SK-N-SH (cell line): ENCODE measurements at regions not wholly inside any gene's neighbourhood (a gene's known extent, or its start where the extent isn't known, plus 50 kb on each side); places are given as distances from the start of the nearest gene placed in this dataset.

Source experiments
- CTCF ChIA-PET: fragments of 300-600, 350-600 bp; formaldehyde crosslinking; extraction: SDS; loops from one replicate; lab custom pipeline; 2021; lab: Yijun Ruan, JAX
- POLR2A ChIA-PET: fragments of 350-600 bp; sonication (Branson Sonifier 250); formaldehyde crosslinking; extraction: SDS; loops from one replicate; lab custom pipeline; 2020; ENCODE audit warnings: antibody characterized with exemption, inconsistent platforms; lab: Yijun Ruan, JAX
- DNase-seq: peaks from one replicate; pipeline ENCODE4 v3.0.0; 2012
- H2AFZ ChIP-seq: fragments of 200-600 bp; sonication (generic); 2 replicates; pipeline ENCODE4 v1.8.1; 2016; ENCODE audit warnings: antibody characterized with exemption, mild to moderate bottlenecking, low read depth
- H3F3A ChIP-seq: fragments of 200-600 bp; sonication (generic); replicated peaks from 2 replicates; pipeline ENCODE3; 2016; ENCODE audit warnings: antibody characterized with exemption, mild to moderate bottlenecking; ENCODE audit not compliant: insufficient read depth
- H3K27ac ChIP-seq, 2 experiments: fragments of 200-500 bp in 1 of 2; fragments of 200-600 bp in 1 of 2; sonication (Bioruptor generic) in 1 of 2; sonication (generic), shearing (Covaris generic) in 1 of 2; 2 replicates each; pipeline versions ENCODE4 v1.5.1 to v1.6.1; 2014 to 2016; ENCODE audit warnings: low read depth in 2 of 2, inconsistent platforms in 1 of 2, low read length in 1 of 2, mild to moderate bottlenecking in 1 of 2, mixed read lengths in 1 of 2
- H3K27me3 ChIP-seq: fragments of 200-600 bp; sonication (generic), shearing (Covaris generic); 2 replicates; pipeline ENCODE4 v1.6.1; 2016; ENCODE audit warnings: mixed run types; ENCODE audit not compliant: insufficient read depth
- H3K36me3 ChIP-seq, 2 experiments: fragments of 200-500 bp in 1 of 2; fragments of 200-600 bp in 1 of 2; sonication (Bioruptor generic) in 1 of 2; sonication (generic) in 1 of 2; replicated peaks in 1 of 2; 2 replicates each; pipeline versions ENCODE3 to v1.5.1; 2014 to 2016; ENCODE audit warnings: low read length in 1 of 2, mild to moderate bottlenecking in 1 of 2; ENCODE audit not compliant: insufficient read depth in 2 of 2, control insufficient read depth in 1 of 2
- H3K4me1 ChIP-seq, 2 experiments: fragments of 200-500 bp in 1 of 2; fragments of 200-600 bp in 1 of 2; sonication (Bioruptor generic) in 1 of 2; sonication (generic), shearing (Covaris generic) in 1 of 2; 2 replicates each; pipeline versions ENCODE4 v1.5.1 to v1.6.1; 2014 to 2016; ENCODE audit warnings: low read depth in 1 of 2, low read length in 1 of 2, mixed run types in 1 of 2; ENCODE audit not compliant: insufficient read depth in 2 of 2, control insufficient read depth in 1 of 2
- H3K4me2 ChIP-seq: fragments of 200-600 bp; sonication (generic), shearing (Covaris generic); 2 replicates; pipeline ENCODE4 v1.6.1; 2017; ENCODE audit warnings: mixed run types
- H3K4me3 ChIP-seq, 2 experiments: fragments of 200-500 bp in 1 of 2; fragments of 200-600 bp in 1 of 2; sonication (Bioruptor generic) in 1 of 2; sonication (generic), shearing (Covaris generic) in 1 of 2; 2 replicates each; pipeline versions ENCODE4 v1.5.1 to v1.8.1; 2014 to 2016; ENCODE audit warnings: low read depth in 2 of 2, inconsistent platforms in 1 of 2, low read length in 1 of 2, mild to moderate bottlenecking in 1 of 2, mixed read lengths in 1 of 2, moderate library complexity in 1 of 2
- H3K79me2 ChIP-seq: fragments of 200-600 bp; sonication (generic); 2 replicates; pipeline ENCODE4 v1.8.1; 2017; ENCODE audit warnings: mild to moderate bottlenecking; ENCODE audit not compliant: insufficient read depth
- H3K9ac ChIP-seq: fragments of 200-600 bp; sonication (generic); 2 replicates; pipeline ENCODE4 v1.6.1; 2017; ENCODE audit warnings: mixed run types
- H3K9me2 ChIP-seq: fragments of 200-600 bp; sonication (generic); 2 replicates; pipeline ENCODE4 v1.6.1; 2017; ENCODE audit warnings: mixed run types
- H3K9me3 ChIP-seq: fragments of 200-600 bp; sonication (generic); 2 replicates; pipeline ENCODE4 v1.6.1; 2017; ENCODE audit warnings: mixed run types, mild to moderate bottlenecking, moderate library complexity
- H4K20me1 ChIP-seq: fragments of 200-600 bp; sonication (generic); 2 replicates; pipeline ENCODE4 v1.6.1; 2017; ENCODE audit warnings: mild to moderate bottlenecking, mixed run types; ENCODE audit not compliant: insufficient read depth
- EP300 ChIP-seq, 2 experiments: IDR thresholded peaks; 2 replicates each; pipeline versions ENCODE4 v1.4.0 to v1.6.1; 2012; ENCODE audit warnings: borderline replicate concordance in 1 of 2, low read depth in 1 of 2, low read length in 1 of 2
- EZH2phosphoT487 ChIP-seq: fragments of 200-600 bp; sonication (generic); IDR thresholded peaks from 2 replicates; pipeline ENCODE4 v1.6.1; 2017; ENCODE audit warnings: low read depth, mixed run types, mild to moderate bottlenecking, antibody characterized with exemption, moderate library complexity, borderline replicate concordance
- FOSL2 ChIP-seq: IDR thresholded peaks from 2 replicates; pipeline ENCODE4 v1.4.0; 2012; ENCODE audit warnings: low read depth, mild to moderate bottlenecking, moderate library complexity, borderline replicate concordance
- FOXM1 ChIP-seq: IDR thresholded peaks from 2 replicates; pipeline ENCODE4 v1.4.0; 2012; ENCODE audit warnings: low read depth, mild to moderate bottlenecking
- IRF3 ChIP-seq: fragments of 150-350 bp; IDR thresholded peaks from 2 replicates; pipeline ENCODE4 v1.6.1; 2016; ENCODE audit warnings: mild to moderate bottlenecking, low read depth, low read length
- JUND ChIP-seq: IDR thresholded peaks from 2 replicates; pipeline ENCODE4 v1.4.0; 2012
- MXI1 ChIP-seq: IDR thresholded peaks from 2 replicates; pipeline ENCODE4 v1.6.1; 2012; ENCODE audit warnings: mild to moderate bottlenecking, low read depth, low read length, improper control_type of control experiment
- NFIC ChIP-seq: IDR thresholded peaks from 2 replicates; pipeline ENCODE4 v1.4.0; 2012; ENCODE audit warnings: borderline replicate concordance
- PBX3 ChIP-seq: IDR thresholded peaks from 2 replicates; pipeline ENCODE4; 2012
- POLR2AphosphoS5 ChIP-seq: IDR thresholded peaks from 2 replicates; pipeline ENCODE4 v1.6.1; 2012; ENCODE audit warnings: low read depth, low read length
- REST ChIP-seq: IDR thresholded peaks from 2 replicates; pipeline ENCODE4 v1.6.1; 2012; ENCODE audit warnings: mild to moderate bottlenecking, low read depth, low read length, moderate library complexity
- RXRA ChIP-seq: IDR thresholded peaks from 2 replicates; pipeline ENCODE4 v1.4.0; 2012; ENCODE audit warnings: low read depth, mild to moderate bottlenecking, borderline replicate concordance
- SMC3 ChIP-seq: IDR thresholded peaks from 2 replicates; pipeline ENCODE4 v1.6.1; 2012; ENCODE audit warnings: low read depth, low read length, improper control_type of control experiment
- TAF1 ChIP-seq: IDR thresholded peaks from 2 replicates; pipeline ENCODE4 v1.6.1; 2012; ENCODE audit warnings: low read depth, mild to moderate bottlenecking, low read length, moderate library complexity, borderline replicate concordance
- TCF12 ChIP-seq: IDR thresholded peaks from 2 replicates; pipeline ENCODE4 v1.4.0; 2012
- TEAD4 ChIP-seq: IDR thresholded peaks from 2 replicates; pipeline ENCODE4 v1.4.0; 2012; ENCODE audit warnings: mild to moderate bottlenecking, borderline replicate concordance; ENCODE audit not compliant: insufficient read depth
- USF1 ChIP-seq: IDR thresholded peaks from 2 replicates; pipeline ENCODE4 v1.4.0; 2012; ENCODE audit warnings: low read depth, borderline replicate concordance
- USF2 ChIP-seq: fragments of 150-350 bp; IDR thresholded peaks from 2 replicates; pipeline ENCODE4 v1.6.1; 2017; ENCODE audit warnings: antibody characterized with exemption, low read length, low read depth, borderline replicate concordance
- ZBTB33 ChIP-seq: IDR thresholded peaks from 2 replicates; pipeline ENCODE4 v1.4.0; 2012; ENCODE audit warnings: low read depth, borderline replicate concordance
- WGBS: methylation state at CpG from one replicate; pipeline ENCODE4 v1.1.6; 2017; ENCODE audit warnings: low lambda C conversion rate; 5-methylcytosine and 5-hydroxymethylcytosine counted together

- no peaks in the 10 kb centered on the region for H3K79me2 ChIP-seq
- H3K27ac ChIP-seq = no peak overlapping the region
- no peaks in the 10 kb centered on the region for H3K9me2 ChIP-seq
- H3K36me3 ChIP-seq = no peaks in the 10 kb centered on the region
- no peak overlapping the region for H3K4me3 ChIP-seq
- no peaks in the 10 kb centered on the region for H4K20me1 ChIP-seq
- H2AFZ ChIP-seq = no peak overlapping the region
- no peaks in the 10 kb centered on the region for H3F3A ChIP-seq
- TF ChIP-seq SMC3 (no peak), EZH2phosphoT487 (no peak), PBX3 (no peak), REST (no peak), USF1 (no peak), JUND (no peak), USF2 (no peak), ZBTB33 (no peak), FOXM1 (no peak), POLR2AphosphoS5 (no peak), EP300 (IDR thresholded peaks at IDR 0.05; ENCODE audit: borderline replicate concordance in 1 of 2, low read depth in 1 of 2, low read length in 1 of 2) (no peak), RXRA (no peak), TCF12 (no peak), MXI1 (no peak), IRF3 (no peak), NFIC (no peak), TEAD4 (no peak), FOSL2 (no peak), TAF1 (no peak)
- H3K9me3 ChIP-seq = no peaks in the 10 kb centered on the region
- CTCF ChIA-PET = interaction anchor here (0.7 to 2.7 kb wide), 2 partner anchors 11 to 14 kb away, joined by 3 to 7 read pairs; no protein-coding TSS in a partner anchor
- WGBS = 22% methylated on average over 6 of the region's 6 CpGs
- no peaks in the 10 kb centered on the region for H3K27me3 ChIP-seq
- H3K4me2 ChIP-seq = no peak overlapping the region
- H3K9ac ChIP-seq = no peak overlapping the region
- no peak for DNase-seq
- POLR2A ChIA-PET = no interaction called here
- H3K4me1 ChIP-seq = no peaks in the 10 kb centered on the region
These were observed 806.4 kb downstream of the TRIB2 start for GRCh38 chr2:13522917-13523821.
